Endothelial cell of umbilical vein (primary cell): ENCODE measurements at regions not wholly inside any gene's neighbourhood (a gene's known extent, or its start where the extent isn't known, plus 50 kb on each side); places are given as distances from the start of the nearest gene placed in this dataset.

Experiments
- BruUV-seq: library from RNA; stranded (reverse); fragments of 400-500 nt; replicated peaks from 2 replicates; lab custom pipeline; 2021; lab: Mats Ljungman, UMichigan
- CTCF ChIA-PET: fragments of 300-600, 350-600 bp; sonication (Branson Sonifier 250); formaldehyde crosslinking; loops from one replicate; lab custom pipeline; 2021; ENCODE audit warnings: antibody characterized with exemption, inconsistent platforms; lab: Charles Lee
- POLR2A ChIA-PET: fragments of 300-600, 350-600 bp; sonication (Branson Sonifier 250); formaldehyde crosslinking; loops from one replicate; lab custom pipeline; 2021; ENCODE audit warnings: antibody characterized with exemption, inconsistent platforms; lab: Charles Lee
- DNase-seq: peaks from one replicate; pipeline ENCODE4 v3.0.0-alpha.2; 2011; ENCODE audit warnings: low read depth, low spot score
- FAIRE-seq: peaks from 2 replicates; lab custom pipeline; 2011; peaks lifted over from hg19 to GRCh38; lab: Jason Lieb, UNC
- H2AFZ ChIP-seq: 2 replicates; pipeline ENCODE4 v1.6.0; 2012; ENCODE audit warnings: low read depth, low read length, control low read depth, inconsistent platforms
- H3K27ac ChIP-seq: 2 replicates; pipeline ENCODE4 v1.5.1; 2011; ENCODE audit warnings: low read depth, mild to moderate bottlenecking, control low read depth, low read length, moderate library complexity; ENCODE audit not compliant: insufficient read depth
- H3K27me3 ChIP-seq, 2 experiments: 2 replicates each; pipeline versions ENCODE4 v1.6.0 to v1.6.1; 2011; ENCODE audit warnings: low read length in 2 of 2, mixed read lengths in 1 of 2; ENCODE audit not compliant: control insufficient read depth in 2 of 2, insufficient read depth in 2 of 2
- H3K36me3 ChIP-seq, 2 experiments: 2 replicates in 1 of 2; 3 replicates in 1 of 2; pipeline ENCODE4 v1.5.1; 2011; ENCODE audit warnings: low read length in 2 of 2, mild to moderate bottlenecking in 1 of 2, moderate library complexity in 1 of 2; ENCODE audit not compliant: control insufficient read depth in 2 of 2, insufficient read depth in 2 of 2; ENCODE audit errors: extremely low read depth in 1 of 2
- H3K4me1 ChIP-seq: 3 replicates; pipeline ENCODE4 v1.5.1; 2011; ENCODE audit warnings: mild to moderate bottlenecking, low read length; ENCODE audit not compliant: control insufficient read depth, insufficient read depth; ENCODE audit errors: extremely low read depth
- H3K4me2 ChIP-seq: 2 replicates; pipeline ENCODE4 v1.6.1; 2011; ENCODE audit warnings: low read length, control low read depth, mixed read lengths; ENCODE audit not compliant: insufficient read depth
- H3K4me3 ChIP-seq, 3 experiments: fragments of 200-600 bp in 1 of 3; sonication (generic), shearing (Covaris generic) in 1 of 3; replicated peaks in 1 of 3; 2 replicates each; pipeline ENCODE4 v1.5.1; 2011 to 2016; ENCODE audit warnings: control low read depth in 3 of 3, low read length in 3 of 3, mild to moderate bottlenecking in 2 of 3, inconsistent platforms in 1 of 3, low read depth in 1 of 3, moderate library complexity in 1 of 3; ENCODE audit not compliant: insufficient read depth in 1 of 3
- H3K79me2 ChIP-seq: 2 replicates; pipeline ENCODE4 v1.6.0; 2012; ENCODE audit warnings: low read length, inconsistent platforms; ENCODE audit not compliant: control insufficient read depth, insufficient read depth
- H3K9ac ChIP-seq: replicated peaks from 2 replicates; pipeline ENCODE3; 2011; ENCODE audit warnings: low read length, control low read depth; ENCODE audit not compliant: insufficient read depth; ENCODE audit errors: extremely low read depth
- H3K9me1 ChIP-seq: replicated peaks from 3 replicates; pipeline ENCODE4 v1.6.0; 2011; ENCODE audit warnings: mild to moderate bottlenecking, low read length; ENCODE audit not compliant: control insufficient read depth, insufficient read depth; ENCODE audit errors: extremely low read depth
- H3K9me3 ChIP-seq: replicated peaks from 2 replicates; pipeline ENCODE4 v1.5.1; 2012; ENCODE audit warnings: low read length, inconsistent platforms; ENCODE audit not compliant: control insufficient read depth, insufficient read depth
- H4K20me1 ChIP-seq: replicated peaks from 2 replicates; pipeline ENCODE3; 2011; ENCODE audit warnings: mild to moderate bottlenecking, low read length; ENCODE audit not compliant: control insufficient read depth, insufficient read depth; ENCODE audit errors: extremely low read depth
- EZH2 ChIP-seq: IDR thresholded peaks from 2 replicates; pipeline ENCODE4 v1.6.1; 2012; ENCODE audit warnings: borderline replicate concordance, low read depth, mild to moderate bottlenecking, moderate library complexity, low read length, inconsistent platforms; ENCODE audit not compliant: severe bottlenecking
- FOS ChIP-seq: IDR thresholded peaks from 2 replicates; pipeline ENCODE4 v1.6.1; 2011; ENCODE audit warnings: mild to moderate bottlenecking, low read length, moderate library complexity, borderline replicate concordance; ENCODE audit not compliant: insufficient read depth
- GATA2 ChIP-seq: IDR thresholded peaks from 2 replicates; pipeline ENCODE4 v1.7.0; 2011; ENCODE audit warnings: low read depth, mild to moderate bottlenecking, moderate library complexity, mixed read lengths, low read length; ENCODE audit not compliant: insufficient read length, insufficient read depth
- JUN ChIP-seq: IDR thresholded peaks from 2 replicates; pipeline ENCODE4 v1.6.1; 2011; ENCODE audit warnings: borderline replicate concordance, low read depth; ENCODE audit not compliant: insufficient read length, insufficient read depth
- MAX ChIP-seq: IDR thresholded peaks from 2 replicates; pipeline ENCODE4 v1.6.1; 2011; ENCODE audit not compliant: insufficient read depth, insufficient read length
- MYC ChIP-seq: IDR thresholded peaks from one replicate; pipeline ENCODE4 v1.6.1; 2011; ENCODE audit warnings: mild to moderate bottlenecking, low read depth, low read length
- POLR2A ChIP-seq: IDR thresholded peaks from 2 replicates; pipeline ENCODE4 v1.6.1; 2012; ENCODE audit warnings: low read depth, mild to moderate bottlenecking, control low read depth, low read length
- POLR2AphosphoS5 ChIP-seq: IDR thresholded peaks from 2 replicates; pipeline ENCODE4 v1.6.1; 2012; ENCODE audit warnings: low read depth, mild to moderate bottlenecking, control low read depth, low read length, moderate library complexity; ENCODE audit not compliant: insufficient read depth
- dilution Hi-C: fragments of 300-500 bp; cut with MboI; formaldehyde crosslinking; loops from one replicate; pipeline ENCODE4 v1.15.0; 2019; ENCODE audit warnings: low sequenced_read_pairs; ENCODE audit not compliant: extremely low pct_ligation_motif_present
- intact Hi-C: fragments of 100-400 bp; cut with micrococcal nuclease; formaldehyde crosslinking; loops from one replicate; pipeline ENCODE4 v1.10.0; 2022
- TF ChIP-seq, protein P1 (sequence below), 2 donors: IDR thresholded peaks; 1 replicate in 1 of 2; 2 replicates in 1 of 2; pipeline ENCODE4 v1.5.1; 2011; ENCODE audit warnings: low read length in 2 of 2, mild to moderate bottlenecking in 2 of 2, moderate library complexity in 2 of 2, control low read depth in 1 of 2, inconsistent platforms in 1 of 2, low read depth in 1 of 2; ENCODE audit not compliant: insufficient read depth in 1 of 2; ENCODE audit errors: extremely low read depth in 1 of 2

DNA sequence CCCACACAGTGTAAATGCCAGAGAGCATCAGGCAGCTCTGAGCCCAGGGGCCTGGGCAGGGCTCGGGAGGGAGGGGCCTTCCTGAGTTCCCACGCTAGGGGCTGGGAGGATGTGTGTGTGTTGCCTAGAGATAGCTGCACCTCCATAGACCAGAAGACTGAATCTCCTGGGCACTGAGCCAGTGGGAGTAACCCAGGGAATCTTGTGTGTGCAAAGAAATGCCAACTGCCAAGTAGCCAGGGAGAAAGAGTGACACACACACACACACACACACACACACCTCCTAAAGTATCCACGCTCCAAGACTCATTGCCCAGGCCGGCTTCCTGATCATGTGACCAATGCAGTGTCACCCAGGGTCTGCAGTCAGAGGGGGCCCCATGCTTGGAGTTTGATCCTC, 166.2 kb upstream of the RPL38 start:
- Histone ChIP-seq H3K27me3 (no peaks in the 10 kb centered on the region), H2AFZ (no peak overlapping the region), H3K4me1 (no peaks in the 10 kb centered on the region), H3K4me3 (no peak overlapping the region), H3K9me1 (no peaks in the 10 kb centered on the region), H3K27ac (no peak overlapping the region), H3K36me3 (no peaks in the 10 kb centered on the region), H3K9ac (no peak overlapping the region), H3K9me3 (no peaks in the 10 kb centered on the region), H3K79me2 (no peaks in the 10 kb centered on the region), H4K20me1 (no peaks in the 10 kb centered on the region), H3K4me2 (no peak overlapping the region)
- dilution Hi-C loops, result no loop called here
- BruUV-seq, result no TSS peak
- intact Hi-C loops, result no loop called here
- no peak for DNase-seq
- CTCF ChIA-PET, result no interaction called here
- FAIRE-seq, result no peak
- POLR2A ChIA-PET, result no interaction called here
- TF ChIP-seq EZH2 (no peak), MAX (no peak), MYC (no peak), GATA2 (no peak), POLR2A (no peak)

DNA sequence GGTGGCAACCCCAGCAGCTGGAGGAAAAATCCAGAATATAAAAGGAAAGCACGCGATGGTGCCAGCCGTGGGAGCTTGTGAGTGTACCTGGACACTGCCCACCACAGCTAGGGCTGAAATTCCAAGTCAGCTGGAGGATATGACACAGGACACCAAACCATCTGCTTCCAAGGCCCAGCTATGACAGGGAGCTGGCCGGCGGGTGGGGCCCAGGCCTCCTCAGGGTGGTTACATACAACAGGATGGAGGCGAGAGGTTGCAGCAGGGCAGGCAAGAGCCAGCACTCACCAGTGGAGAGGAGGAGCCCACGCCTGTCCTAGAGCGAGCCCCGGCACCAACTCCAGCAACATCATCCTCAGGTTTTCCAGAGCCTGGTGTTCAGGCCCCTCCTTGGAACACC, 163.2 kb upstream of the RPL38 start:
- no peaks in the 10 kb centered on the region for H4K20me1 ChIP-seq
- no peaks in the 10 kb centered on the region for H3K9me3 ChIP-seq
- no peak for DNase-seq
- H3K4me3 ChIP-seq, result no peak overlapping the region
- H3K9ac ChIP-seq, result no peak overlapping the region
- no peak overlapping the region for H3K27ac ChIP-seq
- H3K9me1 ChIP-seq, result no peaks in the 10 kb centered on the region
- TF ChIP-seq MAX, result no peak
- TF ChIP-seq, protein P1, sequence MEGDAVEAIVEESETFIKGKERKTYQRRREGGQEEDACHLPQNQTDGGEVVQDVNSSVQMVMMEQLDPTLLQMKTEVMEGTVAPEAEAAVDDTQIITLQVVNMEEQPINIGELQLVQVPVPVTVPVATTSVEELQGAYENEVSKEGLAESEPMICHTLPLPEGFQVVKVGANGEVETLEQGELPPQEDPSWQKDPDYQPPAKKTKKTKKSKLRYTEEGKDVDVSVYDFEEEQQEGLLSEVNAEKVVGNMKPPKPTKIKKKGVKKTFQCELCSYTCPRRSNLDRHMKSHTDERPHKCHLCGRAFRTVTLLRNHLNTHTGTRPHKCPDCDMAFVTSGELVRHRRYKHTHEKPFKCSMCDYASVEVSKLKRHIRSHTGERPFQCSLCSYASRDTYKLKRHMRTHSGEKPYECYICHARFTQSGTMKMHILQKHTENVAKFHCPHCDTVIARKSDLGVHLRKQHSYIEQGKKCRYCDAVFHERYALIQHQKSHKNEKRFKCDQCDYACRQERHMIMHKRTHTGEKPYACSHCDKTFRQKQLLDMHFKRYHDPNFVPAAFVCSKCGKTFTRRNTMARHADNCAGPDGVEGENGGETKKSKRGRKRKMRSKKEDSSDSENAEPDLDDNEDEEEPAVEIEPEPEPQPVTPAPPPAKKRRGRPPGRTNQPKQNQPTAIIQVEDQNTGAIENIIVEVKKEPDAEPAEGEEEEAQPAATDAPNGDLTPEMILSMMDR (IDR thresholded peaks at IDR 0.05; ENCODE audit: extremely low read depth in 1 of 2, insufficient read depth in 1 of 2, low read depth in 1 of 2, low read length in 2 of 2), result no peak
- no peak for TF ChIP-seq POLR2AphosphoS5
- TF ChIP-seq EZH2, result no peak
- no peak for TF ChIP-seq POLR2A
- no peak for TF ChIP-seq GATA2
- no peak for TF ChIP-seq MYC
- TF ChIP-seq FOS, result no peak
- no peak for TF ChIP-seq JUN
- dilution Hi-C loops (no loop called here), intact Hi-C loops (no loop called here)
- no TSS peak for BruUV-seq
- H3K36me3 ChIP-seq, result no peaks in the 10 kb centered on the region
- no peak for FAIRE-seq
- no peaks in the 10 kb centered on the region for H3K79me2 ChIP-seq
- ChIA-PET POLR2A (no interaction called here), CTCF (no interaction called here)
- no peaks in the 10 kb centered on the region for H3K27me3 ChIP-seq
- H3K4me2 ChIP-seq, result no peak overlapping the region
- H3K4me1 ChIP-seq, result no peaks in the 10 kb centered on the region
- no peak overlapping the region for H2AFZ ChIP-seq
